KBM-7 (cell line): ENCODE measurements at regions not wholly inside any gene's neighbourhood (a gene's known extent, or its start where the extent isn't known, plus 50 kb on each side); places are given as distances from the start of the nearest gene placed in this dataset.

Experiments
- DNase-seq: peaks from one replicate; pipeline ENCODE4 v3.0.0-alpha.2; 2015
- in situ Hi-C: fragments of 300-500 bp; cut with MboI; formaldehyde crosslinking; loops from 2 replicates; pipeline ENCODE4 v1.14.3; 2020; ENCODE audit warnings: low sequenced_read_pairs, low pct_unique_long_range_greater_than_20kb, mixed read lengths

DNA sequence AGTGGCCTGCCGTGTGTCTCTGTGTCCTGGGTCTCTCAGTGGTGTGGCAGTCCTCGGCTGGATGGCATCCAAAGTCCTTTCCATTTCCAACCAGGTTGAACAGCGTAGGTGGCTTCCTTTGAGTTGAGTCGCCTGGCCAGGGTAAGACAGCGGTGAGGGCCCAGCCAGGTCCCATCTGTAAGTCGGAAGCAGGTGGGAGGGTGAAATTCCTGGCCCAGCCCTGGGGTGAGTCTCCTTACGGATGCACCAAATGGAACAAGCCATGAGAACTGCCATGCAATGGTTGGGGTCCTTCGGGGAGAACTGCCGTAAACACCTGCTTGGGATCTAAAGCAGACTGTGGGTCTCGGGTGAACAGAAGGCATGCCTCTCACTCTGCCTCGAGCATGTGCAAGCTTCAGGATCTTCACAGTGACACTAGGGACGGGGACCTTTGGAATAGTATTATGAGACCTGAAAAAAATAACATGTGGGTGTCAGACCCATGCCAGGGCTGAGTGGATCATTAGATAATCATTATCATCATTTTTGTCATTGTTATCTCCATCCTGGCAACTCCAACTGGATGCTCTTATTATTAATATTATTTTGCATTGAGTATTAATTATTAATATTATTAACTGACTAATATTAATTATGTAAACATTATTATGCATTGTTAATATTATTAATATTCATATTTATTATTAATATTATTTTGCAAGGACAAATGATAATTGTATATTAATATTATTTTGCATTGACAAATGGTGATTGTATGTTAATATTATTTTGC lies 57.7 kb upstream of the LINC01488 start:
- in situ Hi-C loops = no loop called here
- DNase-seq = no peak

GRCh38 chr11:69424748-69425147 lies 56.7 kb upstream of the LINC01488 start:
- no peak for DNase-seq
- in situ Hi-C loops = no loop called here

GRCh38 chr11:69425444-69425843 lies 56.0 kb upstream of the LINC01488 start:
- DNase-seq = no peak
- in situ Hi-C loops = no loop called here

DNA sequence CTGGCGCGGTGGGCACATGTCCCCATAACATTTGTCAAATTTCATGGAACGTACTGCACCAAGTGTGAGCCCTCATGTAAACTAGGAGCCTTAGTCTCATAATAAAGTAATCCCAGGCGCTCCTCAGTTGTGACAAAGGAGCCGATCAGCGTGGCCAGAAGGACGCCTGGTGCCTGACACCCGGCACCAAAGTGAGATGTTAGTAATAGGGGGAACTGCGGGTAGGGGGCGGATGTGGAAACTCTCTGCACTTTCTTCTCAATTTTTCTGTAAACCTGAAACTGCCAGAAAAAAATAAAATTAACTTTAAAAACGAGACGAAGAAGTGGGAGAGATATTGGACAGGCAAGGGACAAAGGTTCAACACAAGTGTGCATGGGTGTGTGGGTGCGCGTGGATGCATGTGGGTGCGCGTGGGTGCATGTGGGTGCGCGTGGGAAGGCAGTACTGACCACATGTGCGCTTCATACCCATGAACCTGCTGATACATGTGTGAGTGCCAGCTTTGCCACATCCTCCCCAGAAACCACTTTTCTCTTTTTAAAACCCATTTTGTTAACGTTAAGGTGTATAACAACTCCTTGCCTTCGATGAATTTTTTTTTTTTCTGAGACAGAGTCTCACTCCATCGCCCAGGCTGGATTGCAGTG lies 55.4 kb upstream of the LINC01488 start:
- no peak for DNase-seq
- in situ Hi-C loops = no loop called here

- no peak for DNase-seq
- in situ Hi-C loops = no loop called here
Measured at GRCh38 chr11:69427337-69427736, 54.1 kb upstream of the LINC01488 start.

- DNase-seq = no peak
Measured at GRCh38 chr11:69427906-69428880, 53.3 kb upstream of the LINC01488 start.

GRCh38 chr11:69429716-69430491 lies 51.6 kb upstream of the LINC01488 start:
- no peak for DNase-seq
- in situ Hi-C loops = no loop called here

More at GRCh38 chr11:69427906-69428880, 53.3 kb upstream of the LINC01488 start:
- in situ Hi-C loops = no loop called here

GRCh38 chr11:69430566-69430965 lies 50.9 kb upstream of the LINC01488 start:
- DNase-seq = no peak
- in situ Hi-C loops = no loop called here

DNA sequence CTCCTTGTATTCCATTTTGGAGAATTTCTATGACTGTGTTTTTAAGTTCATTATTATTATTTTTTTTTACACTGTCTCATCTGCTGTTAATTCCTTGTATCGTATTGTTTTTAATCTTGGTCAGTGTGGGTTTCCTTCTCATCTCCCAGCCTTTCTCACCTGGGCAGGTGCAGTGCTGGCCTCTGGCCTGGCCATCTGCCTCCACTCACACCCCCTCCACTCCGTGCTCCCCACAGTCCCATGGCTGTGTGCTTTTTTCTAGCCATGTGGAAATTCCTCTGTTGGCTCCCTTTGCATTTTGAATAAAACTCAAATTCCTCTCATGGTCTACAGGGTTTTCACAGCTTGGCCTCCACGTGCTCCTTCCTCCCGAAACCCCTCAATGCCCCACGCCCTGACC lies 50.3 kb upstream of the LINC01488 start:
- DNase-seq = no peak
- in situ Hi-C loops = no loop called here
